BE2C (cell line): ENCODE measurements at regions not wholly inside any gene's neighbourhood (a gene's known extent, or its start where the extent isn't known, plus 50 kb on each side); places are given as distances from the start of the nearest gene placed in this dataset.

ENCODE experiments used
- DNase-seq: peaks from one replicate; pipeline ENCODE4 v3.0.0-alpha.2; 2020
- H3K27me3 ChIP-seq: fragments of 250-450 bp; sonication (Bioruptor Pico); 2 replicates; pipeline ENCODE4 v1.5.1; 2020; ENCODE audit warnings: mild to moderate bottlenecking
- H3K36me3 ChIP-seq: fragments of 250-450 bp; sonication (Bioruptor Pico); 2 replicates; pipeline ENCODE4 v1.5.1; 2020; ENCODE audit warnings: mild to moderate bottlenecking
- H3K4me1 ChIP-seq: fragments of 250-450 bp; sonication (Bioruptor Pico); 2 replicates; pipeline ENCODE4 v1.5.1; 2020
- H3K4me3 ChIP-seq: 2 replicates; pipeline ENCODE4 v1.5.1; 2011; ENCODE audit warnings: low read depth, low read length
- H3K9me3 ChIP-seq: fragments of 250-450 bp; sonication (Bioruptor Pico); 2 replicates; pipeline ENCODE4 v1.5.1; 2020
- TF ChIP-seq, protein P1 (sequence below): IDR thresholded peaks from 2 replicates; pipeline ENCODE4 v1.5.1; 2012; ENCODE audit warnings: mild to moderate bottlenecking, low read depth, low read length

DNA sequence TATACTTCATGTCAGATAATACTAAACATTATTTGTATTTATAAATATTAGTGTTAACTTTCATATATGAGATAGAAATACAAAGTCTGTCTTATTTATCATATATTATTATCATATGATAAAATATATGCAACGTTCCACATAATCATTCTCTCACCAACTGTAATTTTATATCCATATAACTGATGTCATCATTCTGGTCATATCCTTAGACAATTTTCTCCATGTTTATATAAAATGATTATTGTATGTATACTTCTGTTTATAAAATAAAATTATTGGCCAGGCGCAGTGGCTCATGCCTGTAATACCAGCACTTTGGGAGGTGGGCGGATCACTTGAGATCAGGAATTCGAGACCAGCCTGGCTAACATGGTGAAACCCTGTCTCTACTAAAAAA, 2007.1 kb downstream of the EFNA5 start:
- Histone ChIP-seq H3K27me3 (no peaks in the 10 kb centered on the region), H3K9me3 (no peaks in the 10 kb centered on the region), H3K36me3 (no peaks in the 10 kb centered on the region), H3K4me1 (no peaks in the 10 kb centered on the region), H3K4me3 (no peak overlapping the region)
- TF ChIP-seq, protein P1, sequence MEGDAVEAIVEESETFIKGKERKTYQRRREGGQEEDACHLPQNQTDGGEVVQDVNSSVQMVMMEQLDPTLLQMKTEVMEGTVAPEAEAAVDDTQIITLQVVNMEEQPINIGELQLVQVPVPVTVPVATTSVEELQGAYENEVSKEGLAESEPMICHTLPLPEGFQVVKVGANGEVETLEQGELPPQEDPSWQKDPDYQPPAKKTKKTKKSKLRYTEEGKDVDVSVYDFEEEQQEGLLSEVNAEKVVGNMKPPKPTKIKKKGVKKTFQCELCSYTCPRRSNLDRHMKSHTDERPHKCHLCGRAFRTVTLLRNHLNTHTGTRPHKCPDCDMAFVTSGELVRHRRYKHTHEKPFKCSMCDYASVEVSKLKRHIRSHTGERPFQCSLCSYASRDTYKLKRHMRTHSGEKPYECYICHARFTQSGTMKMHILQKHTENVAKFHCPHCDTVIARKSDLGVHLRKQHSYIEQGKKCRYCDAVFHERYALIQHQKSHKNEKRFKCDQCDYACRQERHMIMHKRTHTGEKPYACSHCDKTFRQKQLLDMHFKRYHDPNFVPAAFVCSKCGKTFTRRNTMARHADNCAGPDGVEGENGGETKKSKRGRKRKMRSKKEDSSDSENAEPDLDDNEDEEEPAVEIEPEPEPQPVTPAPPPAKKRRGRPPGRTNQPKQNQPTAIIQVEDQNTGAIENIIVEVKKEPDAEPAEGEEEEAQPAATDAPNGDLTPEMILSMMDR, result no peak
- DNase-seq, result no peak

DNA sequence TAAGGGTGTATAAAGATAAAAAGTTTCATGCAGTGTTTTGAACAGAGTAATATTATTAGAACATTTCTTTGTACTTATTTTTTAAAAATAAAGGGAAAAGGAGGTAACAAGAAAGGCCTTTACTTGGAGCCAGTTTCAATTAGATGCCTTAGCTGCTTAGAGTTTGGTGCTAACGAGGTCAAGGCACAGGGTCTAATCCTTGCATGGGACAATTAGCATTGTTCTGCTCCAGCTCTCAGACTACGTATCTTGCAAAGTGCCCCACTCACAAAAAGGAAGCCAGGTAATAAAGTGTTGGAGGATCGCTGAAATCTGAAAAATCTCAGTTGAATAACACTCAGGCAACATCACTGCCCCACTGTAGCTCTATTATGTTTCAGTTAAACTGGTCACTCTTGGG, 2011.3 kb downstream of the EFNA5 start:
- Histone ChIP-seq H3K27me3 (no peaks in the 10 kb centered on the region), H3K36me3 (no peaks in the 10 kb centered on the region), H3K9me3 (no peaks in the 10 kb centered on the region), H3K4me1 (no peaks in the 10 kb centered on the region), H3K4me3 (no peak overlapping the region)
- DNase-seq, result no peak
- TF ChIP-seq, protein P1, result no peak

DNA sequence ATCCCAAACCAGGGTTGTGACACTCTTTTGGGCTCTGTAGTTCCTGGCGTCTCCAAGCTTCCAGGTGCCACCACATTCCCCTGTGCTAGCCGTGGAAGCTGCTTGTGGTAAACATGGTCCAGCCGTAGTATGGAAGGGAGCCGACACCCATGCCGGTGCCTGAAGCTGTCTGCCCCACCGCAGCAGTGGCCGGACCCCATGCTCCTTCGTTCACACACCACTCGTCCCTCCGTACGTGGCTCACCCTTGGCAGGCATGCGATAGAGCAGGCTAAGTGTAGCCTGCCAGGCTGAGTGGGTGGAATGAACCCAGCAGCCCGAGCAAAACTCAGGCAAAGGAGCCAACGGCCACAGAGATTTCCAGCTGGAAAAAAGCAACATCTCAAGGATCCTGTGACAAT, 2030.4 kb downstream of the EFNA5 start:
- no peaks in the 10 kb centered on the region for H3K27me3 ChIP-seq
- H3K36me3 ChIP-seq, result no peaks in the 10 kb centered on the region
- no peak overlapping the region for H3K4me3 ChIP-seq
- TF ChIP-seq, protein P1, result no peak
- peaks cover 5% of the 10 kb centered on the region; the same call in 1 of the 2 replicates for H3K4me1 ChIP-seq
- no peak for DNase-seq
- H3K9me3 ChIP-seq, result no peaks in the 10 kb centered on the region

DNA sequence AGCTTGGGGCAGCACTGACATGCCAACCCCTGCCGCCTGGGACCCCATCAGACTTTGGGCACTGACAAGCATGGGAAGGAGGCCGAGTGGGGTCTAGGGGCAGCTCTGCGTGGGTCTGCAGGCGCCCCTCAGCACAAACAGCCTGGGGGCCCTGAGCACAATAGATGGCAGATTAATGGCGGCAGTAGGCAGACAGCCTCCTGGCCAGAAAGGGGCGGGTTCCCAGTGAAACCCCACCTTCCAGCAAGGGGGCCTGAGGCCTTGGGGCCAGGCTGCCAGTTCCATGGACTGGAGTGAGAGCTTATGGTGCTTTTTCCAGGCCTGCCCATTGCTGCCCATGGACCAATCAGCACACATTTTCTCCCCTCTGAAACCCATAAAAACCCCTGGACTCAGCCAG, 2031.2 kb downstream of the EFNA5 start:
- DNase-seq, result peak; percentile 78
- TF ChIP-seq, protein P1, result no peak
- H3K9me3 ChIP-seq, result no peaks in the 10 kb centered on the region

DNA sequence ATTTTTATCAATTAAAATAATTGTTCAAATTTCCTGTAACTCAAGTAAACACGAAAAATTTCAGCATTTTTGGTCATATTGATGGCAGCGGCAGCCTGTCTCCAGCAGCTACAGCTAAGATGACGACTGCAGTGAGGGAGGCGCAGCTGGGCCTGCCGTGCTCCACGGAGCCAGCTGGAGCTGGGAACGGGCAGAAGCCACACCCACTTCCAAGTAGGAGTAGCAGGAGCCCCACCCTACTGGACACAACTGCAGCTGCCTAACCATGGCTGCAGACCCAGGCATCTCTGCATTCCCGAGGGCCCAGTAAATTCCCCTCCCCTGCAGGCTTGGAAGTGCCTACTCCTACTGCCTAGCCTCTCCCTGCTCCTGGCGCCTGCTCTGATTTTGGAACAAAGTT, 2031.7 kb downstream of the EFNA5 start:
- TF ChIP-seq, protein P1, result 0 out of 2 replicates have a peak, but pooled peaks have one; percentile 10
- no peaks in the 10 kb centered on the region for H3K9me3 ChIP-seq
- peak; percentile 96 for DNase-seq
- H3K36me3 ChIP-seq, result no peaks in the 10 kb centered on the region
- no peaks in the 10 kb centered on the region for H3K27me3 ChIP-seq
- peaks cover 5% of the 10 kb centered on the region; the same call in 1 of the 2 replicates for H3K4me1 ChIP-seq
- peak overlapping the region; percentile 52 for H3K4me3 ChIP-seq

More for the DNA sequence above, 2031.2 kb downstream of the EFNA5 start:
- Histone ChIP-seq H3K4me1 (peaks cover 5% of the 10 kb centered on the region; the same call in 1 of the 2 replicates), H3K27me3 (no peaks in the 10 kb centered on the region), H3K4me3 (peak overlapping the region; percentile 52), H3K36me3 (no peaks in the 10 kb centered on the region)

DNA sequence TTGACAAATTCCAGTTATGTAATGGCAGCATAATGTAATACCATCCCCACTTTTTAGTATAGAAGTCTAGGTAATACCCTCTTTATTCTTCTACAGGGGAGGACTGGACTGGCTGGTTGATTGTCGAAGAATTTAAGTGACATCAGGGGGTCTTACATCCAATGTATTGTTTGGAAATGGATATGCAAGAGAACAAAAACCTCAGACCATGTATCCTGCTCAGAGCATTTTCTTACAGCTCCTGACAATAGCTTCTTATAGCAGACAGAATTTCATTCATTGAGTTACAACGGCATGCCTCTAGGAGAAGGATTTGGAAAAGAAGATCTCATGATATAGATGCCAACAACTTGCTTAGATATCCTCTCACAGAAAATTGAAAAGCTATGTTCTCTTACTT, 2032.3 kb downstream of the EFNA5 start:
- H3K4me1 ChIP-seq, result peaks cover 10% of the 10 kb centered on the region; the same call in 1 of the 2 replicates
- no peak overlapping the region for H3K4me3 ChIP-seq
- TF ChIP-seq, protein P1, result no peak
- no peak for DNase-seq
- no peaks in the 10 kb centered on the region for H3K27me3 ChIP-seq
- H3K9me3 ChIP-seq, result no peaks in the 10 kb centered on the region
- H3K36me3 ChIP-seq, result no peaks in the 10 kb centered on the region
